ENCODE measurements at regions not wholly inside any gene's neighbourhood (a gene's known extent, or its start where the extent isn't known, plus 50 kb on each side); places are given as distances from the start of the nearest gene placed in this dataset.

- no peak for TF ChIP-seq POLR2A (IDR thresholded peaks at IDR 0.05; ENCODE audit: borderline replicate concordance, extremely low read depth, insufficient read depth, insufficient read length)
- TF ChIP-seq EZH2 (IDR thresholded peaks at IDR 0.05), result no peak
- TF ChIP-seq CTCF (IDR thresholded peaks at IDR 0.05 in 2 of 3, conservative IDR thresholded peaks at IDR 0.05 in 1 of 3; ENCODE audit: borderline replicate concordance in 1 of 3, insufficient read depth in 1 of 3, low read depth in 2 of 3, low read length in 2 of 3), result no peak
- no peak for TF ChIP-seq REST (IDR thresholded peaks at IDR 0.05; ENCODE audit: low read depth)
Observed at GRCh38 chr2:180652794-180653193, 327.6 kb upstream of the UBE2E3 start.
